ENCODE measurements at regions not wholly inside any gene's neighbourhood (a gene's known extent, or its start where the extent isn't known, plus 50 kb on each side); places are given as distances from the start of the nearest gene placed in this dataset.

DNA sequence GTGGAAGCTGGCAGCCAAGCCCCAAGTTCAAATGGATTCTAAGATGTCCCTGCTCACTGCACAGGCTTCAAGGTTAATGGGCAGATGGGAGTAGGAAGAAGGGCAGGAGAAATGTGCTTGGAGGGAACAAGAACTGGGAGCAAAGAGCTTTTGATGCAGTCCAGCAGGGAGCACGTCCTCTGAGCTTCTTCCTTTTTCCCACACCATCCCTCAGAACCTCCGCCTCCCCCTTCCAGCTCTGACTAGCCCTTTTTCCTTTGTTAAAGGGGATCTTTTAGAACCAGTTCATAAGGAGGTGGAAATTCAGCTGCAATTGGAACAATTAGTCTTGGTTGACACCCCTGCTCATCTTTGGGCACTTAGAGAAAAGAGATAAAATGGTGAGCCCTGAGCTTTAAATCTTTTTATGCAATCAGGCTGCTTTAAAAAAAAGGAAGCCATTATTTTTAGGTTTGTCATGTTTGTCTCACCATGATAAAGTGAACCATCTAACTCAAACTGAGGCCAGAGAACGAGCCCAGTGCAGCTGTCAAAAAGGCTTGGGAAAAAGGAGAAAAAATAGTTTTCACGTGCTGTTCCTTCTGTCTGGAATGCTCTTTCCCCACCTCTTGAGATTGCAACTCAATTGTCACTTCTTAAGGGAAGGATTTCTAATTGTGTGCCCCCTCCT lies 135.8 kb upstream of the IL1RAPL2 start:
- no peak overlapping the region for H3K4me3 ChIP-seq (ENCODE audit: low read depth, low read length)
- in situ Hi-C loops (cut with HindIII; ENCODE audit: low sequenced_read_pairs) = no loop called here
- no peak for TF ChIP-seq CTCF (IDR thresholded peaks at IDR 0.05; ENCODE audit: low read depth, low read length, missing control alignments)
- no peak for DNase-seq (ENCODE audit: low read depth)

DNA sequence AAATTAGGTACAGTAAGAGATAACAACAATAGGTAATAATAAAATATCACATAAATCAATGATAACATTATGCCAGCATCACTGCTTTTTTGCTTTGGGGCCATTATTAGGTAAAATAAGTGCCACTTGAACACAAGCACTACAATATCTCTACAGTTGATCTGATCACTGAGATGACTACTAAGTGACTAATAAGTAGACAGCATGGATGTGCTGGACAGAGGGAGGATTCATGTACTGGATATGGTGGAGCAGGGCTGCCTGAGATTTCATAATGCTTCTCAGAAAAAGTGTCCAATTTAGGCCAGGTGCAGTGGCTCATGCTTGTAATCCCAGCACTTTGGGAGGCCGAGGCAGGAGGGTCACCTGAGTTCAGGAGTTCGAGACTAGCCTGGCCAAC lies 137.8 kb upstream of the IL1RAPL2 start:
- H3K4me3 ChIP-seq (ENCODE audit: low read depth, low read length) = no peak overlapping the region
- DNase-seq (ENCODE audit: low read depth) = no peak
- no peak for TF ChIP-seq CTCF (IDR thresholded peaks at IDR 0.05; ENCODE audit: low read depth, low read length, missing control alignments)
- in situ Hi-C loops (cut with HindIII; ENCODE audit: low sequenced_read_pairs) = loop anchor here (5.0 kb wide), 1 partner anchor 44 kb away; no protein-coding TSS in a partner anchor

DNA sequence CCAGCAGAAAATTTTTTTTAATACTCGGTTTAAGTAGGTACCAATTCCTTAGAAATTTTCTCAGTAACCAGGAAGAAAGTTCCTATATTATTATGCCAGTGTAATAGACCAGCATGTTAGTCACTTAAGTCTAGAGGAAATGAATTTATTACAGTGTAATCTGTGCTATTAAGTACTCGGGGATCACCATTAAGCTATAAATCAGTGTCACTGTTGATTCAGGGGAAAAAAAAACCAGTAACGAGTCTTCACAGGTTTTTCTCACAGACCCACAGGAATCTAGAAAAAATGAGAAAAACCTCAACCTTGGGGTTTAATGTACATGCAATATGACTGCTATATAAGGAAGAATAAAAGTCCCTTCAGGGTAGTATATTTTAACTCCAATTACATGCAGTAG lies 138.3 kb upstream of the IL1RAPL2 start:
- in situ Hi-C loops (cut with HindIII; ENCODE audit: low sequenced_read_pairs) = loop anchor here (5.0 kb wide), 1 partner anchor 45 kb away; no protein-coding TSS in a partner anchor
- no peak for TF ChIP-seq CTCF (IDR thresholded peaks at IDR 0.05; ENCODE audit: low read depth, low read length, missing control alignments)
- no peak overlapping the region for H3K4me3 ChIP-seq (ENCODE audit: low read depth, low read length)
- no peak for DNase-seq (ENCODE audit: low read depth)

GRCh38 chrX:104427073-104427472 lies 138.9 kb upstream of the IL1RAPL2 start:
- no peak for DNase-seq (ENCODE audit: low read depth)
- in situ Hi-C loops (cut with HindIII; ENCODE audit: low sequenced_read_pairs) = loop anchor here (5.0 kb wide), 1 partner anchor 45 kb away; no protein-coding TSS in a partner anchor
- H3K4me3 ChIP-seq (ENCODE audit: low read depth, low read length) = no peak overlapping the region
- no peak for TF ChIP-seq CTCF (IDR thresholded peaks at IDR 0.05; ENCODE audit: low read depth, low read length, missing control alignments)

GRCh38 chrX:104420907-104421306 lies 145.1 kb upstream of the IL1RAPL2 start:
- in situ Hi-C loops (cut with HindIII; ENCODE audit: low sequenced_read_pairs) = no loop called here
- DNase-seq (ENCODE audit: low read depth) = no peak
- TF ChIP-seq CTCF (IDR thresholded peaks at IDR 0.05; ENCODE audit: low read depth, low read length, missing control alignments) = no peak
- H3K4me3 ChIP-seq (ENCODE audit: low read depth, low read length) = no peak overlapping the region

DNA sequence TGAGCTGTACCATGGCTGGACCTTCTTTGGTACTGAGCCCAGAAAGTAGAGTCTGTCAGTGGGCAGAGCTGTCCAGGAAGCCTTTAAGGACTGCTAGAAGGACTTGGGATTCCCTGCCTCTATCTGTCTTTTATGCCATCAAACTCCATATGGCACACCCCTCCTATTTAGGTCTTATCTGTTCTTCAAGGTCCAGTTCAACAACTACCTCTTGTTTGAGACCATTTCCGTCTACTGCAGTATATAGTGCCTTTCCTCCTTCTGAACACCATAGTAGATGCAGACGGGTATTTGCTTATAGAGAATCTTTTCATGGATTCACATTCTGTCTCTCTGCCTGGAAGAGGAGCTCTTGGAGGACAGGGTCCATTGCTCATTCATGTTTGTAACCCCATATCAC lies 146.1 kb upstream of the IL1RAPL2 start:
- DNase-seq (ENCODE audit: low read depth) = no peak
- no peak for TF ChIP-seq CTCF (IDR thresholded peaks at IDR 0.05; ENCODE audit: low read depth, low read length, missing control alignments)
- in situ Hi-C loops (cut with HindIII; ENCODE audit: low sequenced_read_pairs) = no loop called here
- H3K4me3 ChIP-seq (ENCODE audit: low read depth, low read length) = no peak overlapping the region
